NB4 (cell line): ENCODE measurements at regions not wholly inside any gene's neighbourhood (a gene's known extent, or its start where the extent isn't known, plus 50 kb on each side); places are given as distances from the start of the nearest gene placed in this dataset.
"Not testable (repeated sequence)": the region's sequence is repeated elsewhere in the genome, so short reads cannot be mapped to it uniquely, and the experiment has no call there.

Source experiments
- DNase-seq: peaks from one replicate; pipeline ENCODE4 v3.0.0; 2010; ENCODE audit warnings: low read depth
- H3K4me3 ChIP-seq: one replicate; pipeline ENCODE4 v1.5.1; 2011; ENCODE audit warnings: mild to moderate bottlenecking, low read depth, low read length, moderate library complexity
- MYC ChIP-seq: IDR thresholded peaks from 2 replicates; pipeline ENCODE4 v1.6.1; 2011; ENCODE audit warnings: low read depth, low read length
- POLR2A ChIP-seq: IDR thresholded peaks from 2 replicates; pipeline ENCODE4 v1.6.1; 2011; ENCODE audit warnings: mild to moderate bottlenecking; ENCODE audit not compliant: insufficient read length; ENCODE audit errors: extremely low read depth
- TF ChIP-seq, protein P1 (sequence below): IDR thresholded peaks from 2 replicates; pipeline ENCODE4 v1.6.1; 2011; ENCODE audit warnings: low read depth, low read length
- TF ChIP-seq, protein P2 (sequence below): IDR thresholded peaks from one replicate; pipeline ENCODE4 v1.5.1; 2012; ENCODE audit warnings: low read depth, low read length

DNA sequence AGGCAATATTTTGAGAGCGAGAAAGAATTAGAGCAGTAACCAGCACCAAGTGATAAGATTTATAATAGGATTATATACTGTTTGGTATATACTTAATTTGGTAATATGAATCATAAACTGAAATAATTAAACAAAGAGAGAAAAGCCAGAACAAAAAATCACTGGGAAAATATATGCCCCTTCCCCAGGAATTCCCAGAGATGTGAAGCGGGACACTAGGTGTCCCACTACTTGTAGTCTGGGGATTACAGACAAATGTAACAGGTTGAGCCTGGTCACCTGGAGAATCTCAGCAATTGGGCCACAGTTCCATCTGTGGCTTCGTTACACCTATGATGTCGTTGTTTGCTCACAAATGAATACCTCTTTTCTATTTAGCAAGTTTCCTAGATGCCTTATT lies 256.1 kb upstream of the CHAC2 start:
- no peak overlapping the region for H3K4me3 ChIP-seq
- no peak for DNase-seq
- TF ChIP-seq POLR2A (no peak), MYC (no peak)
- TF ChIP-seq, protein P1, sequence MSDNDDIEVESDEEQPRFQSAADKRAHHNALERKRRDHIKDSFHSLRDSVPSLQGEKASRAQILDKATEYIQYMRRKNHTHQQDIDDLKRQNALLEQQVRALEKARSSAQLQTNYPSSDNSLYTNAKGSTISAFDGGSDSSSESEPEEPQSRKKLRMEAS = no peak
- TF ChIP-seq, protein P2, sequence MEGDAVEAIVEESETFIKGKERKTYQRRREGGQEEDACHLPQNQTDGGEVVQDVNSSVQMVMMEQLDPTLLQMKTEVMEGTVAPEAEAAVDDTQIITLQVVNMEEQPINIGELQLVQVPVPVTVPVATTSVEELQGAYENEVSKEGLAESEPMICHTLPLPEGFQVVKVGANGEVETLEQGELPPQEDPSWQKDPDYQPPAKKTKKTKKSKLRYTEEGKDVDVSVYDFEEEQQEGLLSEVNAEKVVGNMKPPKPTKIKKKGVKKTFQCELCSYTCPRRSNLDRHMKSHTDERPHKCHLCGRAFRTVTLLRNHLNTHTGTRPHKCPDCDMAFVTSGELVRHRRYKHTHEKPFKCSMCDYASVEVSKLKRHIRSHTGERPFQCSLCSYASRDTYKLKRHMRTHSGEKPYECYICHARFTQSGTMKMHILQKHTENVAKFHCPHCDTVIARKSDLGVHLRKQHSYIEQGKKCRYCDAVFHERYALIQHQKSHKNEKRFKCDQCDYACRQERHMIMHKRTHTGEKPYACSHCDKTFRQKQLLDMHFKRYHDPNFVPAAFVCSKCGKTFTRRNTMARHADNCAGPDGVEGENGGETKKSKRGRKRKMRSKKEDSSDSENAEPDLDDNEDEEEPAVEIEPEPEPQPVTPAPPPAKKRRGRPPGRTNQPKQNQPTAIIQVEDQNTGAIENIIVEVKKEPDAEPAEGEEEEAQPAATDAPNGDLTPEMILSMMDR = no peak

DNA sequence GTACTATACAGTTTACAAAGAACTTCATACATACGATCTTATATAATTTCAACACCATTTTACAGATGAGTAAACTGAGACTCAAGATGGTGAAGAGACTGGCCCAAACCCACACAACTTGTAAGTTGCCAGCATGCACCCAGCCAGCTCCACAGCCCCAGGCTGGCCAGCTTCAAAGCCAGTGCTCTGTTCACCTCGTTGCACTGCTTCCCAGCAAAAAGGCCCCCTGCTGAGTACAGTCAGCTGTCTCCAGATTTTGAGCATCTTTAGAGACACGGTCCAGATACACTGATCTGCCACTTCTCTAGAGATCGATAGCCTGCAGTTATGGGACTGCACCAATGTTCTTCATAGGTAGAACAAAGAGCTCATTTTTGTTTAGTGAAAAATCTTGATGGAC lies 257.2 kb upstream of the CHAC2 start:
- no peak overlapping the region for H3K4me3 ChIP-seq
- TF ChIP-seq POLR2A (no peak), MYC (no peak)
- TF ChIP-seq, protein P2 = no peak
- TF ChIP-seq, protein P1 = no peak
- no peak for DNase-seq

DNA sequence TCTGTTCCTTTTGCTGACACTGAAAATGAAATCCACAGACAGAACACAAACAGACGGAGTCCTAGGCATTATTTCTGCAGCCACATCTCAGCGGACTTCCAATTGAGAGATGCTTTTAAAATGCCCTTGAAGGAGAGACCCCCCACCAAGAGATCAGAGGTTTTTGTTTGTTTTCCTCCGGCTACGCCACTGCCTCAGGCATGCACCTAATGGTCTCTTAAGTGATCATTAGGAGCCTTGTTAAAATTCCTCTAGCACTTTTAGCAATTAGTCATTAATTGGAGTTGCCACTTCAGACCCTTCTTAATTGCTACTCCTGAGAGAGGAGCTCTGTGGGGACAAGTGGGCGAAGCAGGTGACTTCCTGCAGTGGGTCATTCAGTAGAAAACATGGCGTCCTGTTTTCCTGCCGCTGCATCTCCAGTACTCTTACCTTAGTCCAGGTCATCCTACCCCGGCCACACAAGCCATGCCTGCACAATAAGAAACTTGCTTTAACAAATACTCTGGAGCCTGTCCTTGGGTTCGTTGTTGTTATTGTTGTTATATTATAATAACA lies 257.7 kb upstream of the CHAC2 start:
- no peak for DNase-seq
- no peak overlapping the region for H3K4me3 ChIP-seq
- TF ChIP-seq, protein P1 = no peak
- TF ChIP-seq, protein P2 = no peak
- no peak for TF ChIP-seq MYC
- no peak for TF ChIP-seq POLR2A

DNA sequence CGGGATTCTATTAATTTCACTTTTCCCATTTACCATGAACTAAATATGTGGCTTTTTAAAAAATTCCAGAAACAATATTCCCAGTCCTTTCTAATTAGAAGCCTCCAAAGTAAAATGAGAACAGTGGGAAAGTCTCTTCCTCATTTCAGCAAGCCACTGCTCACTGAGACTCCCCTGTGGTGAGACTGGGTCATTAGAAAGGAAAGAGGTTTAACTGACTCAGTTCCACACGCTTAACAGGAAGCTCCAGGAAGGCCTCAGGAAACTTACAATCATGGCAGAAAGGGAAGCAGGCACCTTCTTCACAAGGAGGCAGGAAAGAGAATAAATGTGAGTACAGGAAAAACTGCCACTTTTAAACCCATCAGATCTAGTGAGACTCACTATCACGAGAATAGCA lies 258.9 kb upstream of the CHAC2 start:
- no peak overlapping the region for H3K4me3 ChIP-seq
- TF ChIP-seq, protein P2 = peak; percentile 16
- TF ChIP-seq, protein P1 = no peak
- peak; percentile 36 for DNase-seq

DNA sequence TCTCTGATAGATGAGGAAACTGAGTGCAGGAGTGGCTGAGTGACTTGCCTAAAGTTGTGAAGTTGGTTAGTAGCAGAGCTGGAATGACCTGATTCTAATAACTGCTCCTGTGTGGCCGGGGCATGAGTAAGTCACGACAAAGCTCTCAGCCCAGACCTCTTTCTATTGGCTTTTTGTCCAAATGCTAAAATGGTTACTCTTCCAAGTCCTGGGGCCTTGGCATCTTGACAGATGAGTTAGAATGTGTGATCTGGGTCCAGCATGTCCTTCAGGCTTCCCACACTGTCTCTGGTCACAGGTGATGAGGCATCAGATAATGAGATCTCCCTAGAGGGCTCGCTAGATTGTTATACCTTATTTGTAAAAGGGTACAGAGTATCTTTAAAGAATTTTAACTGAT lies 260.5 kb upstream of the CHAC2 start:
- DNase-seq, H3K4me3 ChIP-seq: not testable (repeated sequence)

DNA sequence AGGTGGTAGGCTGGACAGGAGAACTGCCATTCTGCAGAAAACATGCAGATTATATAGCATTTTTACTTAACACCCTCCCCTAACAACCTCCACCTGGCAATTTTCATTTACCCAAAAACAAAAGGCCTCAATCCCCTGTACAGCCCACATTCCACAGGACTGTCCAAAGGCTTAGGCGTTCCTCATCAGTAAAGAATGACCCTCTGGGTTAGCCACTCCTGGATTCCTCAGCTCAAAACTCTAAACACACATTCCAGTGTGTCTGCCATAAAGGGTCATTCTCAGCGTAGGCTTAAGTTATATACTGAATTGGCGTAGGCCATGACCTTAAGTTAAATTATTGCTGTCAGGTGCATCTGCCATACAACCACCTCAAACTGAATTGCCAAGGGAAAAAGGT lies 261.8 kb upstream of the CHAC2 start:
- no peak for DNase-seq
- H3K4me3 ChIP-seq = no peak overlapping the region
- TF ChIP-seq POLR2A (no peak), MYC (no peak)
- TF ChIP-seq, protein P2 = no peak
- TF ChIP-seq, protein P1 = no peak
